IMR-90 (cell line): ENCODE measurements at regions not wholly inside any gene's neighbourhood (a gene's known extent, or its start where the extent isn't known, plus 50 kb on each side); places are given as distances from the start of the nearest gene placed in this dataset.

ENCODE experiments used
- ATAC-seq: fragments of 200-7000 bp; cut with Tn5 transposase; 2 replicates; pipeline ENCODE4 v1.9.1; 2020; ENCODE audit warnings: low read depth, mild to moderate bottlenecking, moderate library complexity
- BruUV-seq: library from RNA; stranded (reverse); fragments of 400-500 nt; replicated peaks from 2 replicates; lab custom pipeline; 2021; lab: Mats Ljungman, UMichigan
- CTCF ChIA-PET: fragments of 300-600 bp; formaldehyde crosslinking; extraction: SDS; loops from one replicate; lab custom pipeline; 2021; ENCODE audit warnings: antibody characterized with exemption; lab: Yijun Ruan, JAX
- POLR2A ChIA-PET: fragments of 300-600 bp; sonication (Branson Sonifier 250); formaldehyde crosslinking; loops from one replicate; lab custom pipeline; 2022; ENCODE audit warnings: antibody characterized with exemption; ENCODE audit not compliant: unreplicated experiment; lab: Charles Lee
- DNase-seq: peaks from one replicate; pipeline ENCODE4 v3.0.0; 2013
- H2AFZ ChIP-seq: replicated peaks from 2 replicates; pipeline ENCODE3; 2013; ENCODE audit warnings: low read length, mild to moderate bottlenecking; ENCODE audit not compliant: poor library complexity
- H2AK5ac ChIP-seq: 2 replicates; pipeline ENCODE4 v1.6.1; 2013; ENCODE audit warnings: low read depth, low read length, inconsistent platforms
- H2AK9ac ChIP-seq: replicated peaks from 2 replicates; pipeline ENCODE3; 2013; ENCODE audit warnings: mild to moderate bottlenecking, low read depth, low read length, moderate library complexity; ENCODE audit not compliant: poor library complexity
- H2BK120ac ChIP-seq: 2 replicates; pipeline ENCODE4 v1.6.1; 2013; ENCODE audit warnings: low read depth, low read length, inconsistent platforms
- H2BK15ac ChIP-seq: 3 replicates; pipeline ENCODE4 v1.6.1; 2013; ENCODE audit warnings: low read depth, low read length, inconsistent platforms
- H2BK20ac ChIP-seq: 2 replicates; pipeline ENCODE4 v1.6.1; 2013; ENCODE audit warnings: low read depth, mild to moderate bottlenecking, inconsistent platforms, low read length, moderate library complexity
- H2BK5ac ChIP-seq: 2 replicates; pipeline ENCODE4 v1.6.1; 2013; ENCODE audit warnings: mild to moderate bottlenecking, low read depth, low read length, inconsistent platforms; ENCODE audit not compliant: poor library complexity, severe bottlenecking
- H3K14ac ChIP-seq: replicated peaks from 2 replicates; pipeline ENCODE4 v1.6.1; 2013; ENCODE audit warnings: low read depth, low read length, inconsistent platforms
- H3K18ac ChIP-seq: 2 replicates; pipeline ENCODE4 v1.6.1; 2013; ENCODE audit warnings: low read depth, low read length, control low read depth
- H3K23ac ChIP-seq: 2 replicates; pipeline ENCODE4 v1.6.1; 2013; ENCODE audit warnings: low read depth, low read length, inconsistent platforms
- H3K27ac ChIP-seq: 2 replicates; pipeline ENCODE4 v1.5.1; 2013; ENCODE audit warnings: mild to moderate bottlenecking, control low read depth, low read length; ENCODE audit not compliant: insufficient read depth
- H3K27me3 ChIP-seq: 2 replicates; pipeline ENCODE4 v1.6.1; 2013; ENCODE audit warnings: low read length; ENCODE audit not compliant: control insufficient read depth, insufficient read depth
- H3K36me3 ChIP-seq: 2 replicates; pipeline ENCODE4 v1.6.1; 2013; ENCODE audit warnings: low read length, mixed read lengths; ENCODE audit not compliant: control insufficient read depth, insufficient read depth
- H3K4ac ChIP-seq: 2 replicates; pipeline ENCODE4 v1.6.1; 2013; ENCODE audit warnings: low read depth, low read length, inconsistent platforms
- H3K4me1 ChIP-seq: 2 replicates; pipeline ENCODE4 v1.6.1; 2013; ENCODE audit warnings: low read length, mixed read lengths; ENCODE audit not compliant: control insufficient read depth, insufficient read depth
- H3K4me2 ChIP-seq: 2 replicates; pipeline ENCODE4 v1.6.1; 2013; ENCODE audit warnings: low read depth, mild to moderate bottlenecking, control low read depth, low read length, moderate library complexity
- H3K4me3 ChIP-seq: 2 replicates; pipeline ENCODE4 v1.5.1; 2013; ENCODE audit warnings: low read depth, mild to moderate bottlenecking, control low read depth, low read length, moderate library complexity; ENCODE audit not compliant: insufficient read depth
- H3K56ac ChIP-seq: 2 replicates; pipeline ENCODE4 v1.6.1; 2013; ENCODE audit warnings: low read length, inconsistent platforms; ENCODE audit not compliant: insufficient read depth; ENCODE audit errors: extremely low read depth
- H3K79me1 ChIP-seq, 2 experiments: 2 replicates each; pipeline ENCODE4 v1.6.1; 2013; ENCODE audit warnings: low read length in 2 of 2, inconsistent platforms in 1 of 2, low read depth in 1 of 2
- H3K9ac ChIP-seq: 2 replicates; pipeline ENCODE4 v1.6.1; 2013; ENCODE audit warnings: low read depth, low read length, control low read depth
- H3K9me1 ChIP-seq: 2 replicates; pipeline ENCODE4 v1.6.1; 2013; ENCODE audit warnings: low read length, inconsistent platforms; ENCODE audit not compliant: insufficient read depth
- H3K9me3 ChIP-seq: 2 replicates; pipeline ENCODE4 v1.6.1; 2013; ENCODE audit warnings: low read length; ENCODE audit not compliant: control insufficient read depth, insufficient read depth
- H4K20me1 ChIP-seq: 2 replicates; pipeline ENCODE4 v1.6.1; 2013; ENCODE audit warnings: low read length, inconsistent platforms; ENCODE audit not compliant: insufficient read depth
- H4K5ac ChIP-seq: 2 replicates; pipeline ENCODE4 v1.6.1; 2013; ENCODE audit warnings: mild to moderate bottlenecking, low read depth, low read length, control low read depth
- H4K8ac ChIP-seq, 2 experiments: 2 replicates each; pipeline ENCODE4 v1.6.1; 2013; ENCODE audit warnings: low read depth in 2 of 2, low read length in 2 of 2, control low read depth in 1 of 2, inconsistent platforms in 1 of 2
- H4K91ac ChIP-seq: 2 replicates; pipeline ENCODE4 v1.6.1; 2013; ENCODE audit warnings: low read depth, low read length, inconsistent platforms; ENCODE audit not compliant: insufficient read depth
- CEBPB ChIP-seq: IDR thresholded peaks from 2 replicates; pipeline ENCODE4 v1.6.1; 2012; ENCODE audit warnings: low read depth, low read length, improper control_type of control experiment
- NFE2L2 ChIP-seq: fragments of 150-350 bp; IDR thresholded peaks from 2 replicates; pipeline ENCODE4 v1.6.1; 2016; ENCODE audit warnings: low read depth, mild to moderate bottlenecking, low read length
- WGBS, 2 experiments: methylation state at CpG; one replicate each; pipeline versions ENCODE4 v1.1.5 to v1.1.7; 2013; ENCODE audit warnings: missing lambda C conversion rate in 2 of 2; ENCODE audit not compliant: insufficient read length in 1 of 2; ENCODE audit errors: extremely low coverage in 2 of 2; 5-methylcytosine and 5-hydroxymethylcytosine counted together
- dilution Hi-C: fragments of 300-500 bp; cut with HindIII; formaldehyde crosslinking; loops from one replicate; pipeline ENCODE4 v1.14.3; 2018; ENCODE audit warnings: low sequenced_read_pairs; ENCODE audit not compliant: unreplicated experiment
- in situ Hi-C: fragments of 300-500 bp; cut with MboI; formaldehyde crosslinking; loops from 3 replicates; pipeline ENCODE4 v1.14.3; 2019; ENCODE audit warnings: low sequenced_read_pairs, inconsistent platforms, mixed read lengths
- intact Hi-C: fragments of 100-400 bp; cut with micrococcal nuclease; formaldehyde crosslinking; loops from 2 replicates; pipeline ENCODE4 v1.10.0; 2022
- TF ChIP-seq, protein P1 (sequence below): conservative IDR thresholded peaks from 2 replicates; pipeline ENCODE4 v1.5.1; 2012; ENCODE audit warnings: mild to moderate bottlenecking, low read depth, low read length, improper control_type of control experiment

DNA sequence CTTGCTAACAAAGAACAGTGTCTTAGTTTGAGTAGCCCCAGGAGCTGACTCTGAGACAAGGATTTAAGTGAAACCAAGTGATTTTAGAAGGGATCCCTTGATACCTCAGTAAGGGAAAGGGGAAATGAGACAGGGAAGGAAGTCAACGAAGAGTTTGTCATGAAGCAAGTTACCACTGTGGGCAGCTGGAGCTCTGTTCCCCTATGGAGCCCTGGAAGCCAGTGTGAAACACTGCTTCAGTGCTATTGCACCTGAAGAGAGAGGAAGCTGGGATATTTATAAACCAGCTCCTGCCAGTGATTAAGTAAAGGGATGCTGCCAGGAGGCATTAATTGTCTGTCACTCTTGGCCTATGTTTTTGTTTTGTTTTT lies 58.9 kb upstream of the WAPL start:
- Histone ChIP-seq H3K27ac (no peak overlapping the region), H4K5ac (no peak overlapping the region), H3K4me3 (no peak overlapping the region), H3K27me3 (peaks cover 4% of the 10 kb centered on the region; the same call in 1 of the 2 replicates), H2BK120ac (no peak overlapping the region), H3K79me1 (no peaks in the 10 kb centered on the region), H3K14ac (no peak overlapping the region), H4K91ac (no peak overlapping the region), H3K23ac (no peak overlapping the region), H3K4me2 (no peak overlapping the region), H4K20me1 (no peaks in the 10 kb centered on the region), H3K9ac (no peak overlapping the region), H4K8ac (no peak overlapping the region), H3K4me1 (no peaks in the 10 kb centered on the region), H3K56ac (no peak overlapping the region), H3K9me3 (no peaks in the 10 kb centered on the region), H2BK15ac (no peak overlapping the region), H2AK9ac (no peak overlapping the region), H3K4ac (no peak overlapping the region), H3K36me3 (no peaks in the 10 kb centered on the region), H2AK5ac (no peak overlapping the region), H2BK20ac (no peak overlapping the region), H3K18ac (no peak overlapping the region), H2BK5ac (no peak overlapping the region), H3K9me1 (no peaks in the 10 kb centered on the region), H2AFZ (no peak overlapping the region)
- dilution Hi-C loops (no loop called here), intact Hi-C loops (no loop called here), in situ Hi-C loops (loop anchor here (25.0 kb wide), 1 partner anchor 393 kb away; no protein-coding TSS in a partner anchor)
- ChIA-PET CTCF (no interaction called here), POLR2A (no interaction called here)
- ATAC-seq (no peak), DNase-seq (no peak)
- no peak for TF ChIP-seq CEBPB
- TF ChIP-seq NFE2L2 = no peak
- TF ChIP-seq, protein P1, sequence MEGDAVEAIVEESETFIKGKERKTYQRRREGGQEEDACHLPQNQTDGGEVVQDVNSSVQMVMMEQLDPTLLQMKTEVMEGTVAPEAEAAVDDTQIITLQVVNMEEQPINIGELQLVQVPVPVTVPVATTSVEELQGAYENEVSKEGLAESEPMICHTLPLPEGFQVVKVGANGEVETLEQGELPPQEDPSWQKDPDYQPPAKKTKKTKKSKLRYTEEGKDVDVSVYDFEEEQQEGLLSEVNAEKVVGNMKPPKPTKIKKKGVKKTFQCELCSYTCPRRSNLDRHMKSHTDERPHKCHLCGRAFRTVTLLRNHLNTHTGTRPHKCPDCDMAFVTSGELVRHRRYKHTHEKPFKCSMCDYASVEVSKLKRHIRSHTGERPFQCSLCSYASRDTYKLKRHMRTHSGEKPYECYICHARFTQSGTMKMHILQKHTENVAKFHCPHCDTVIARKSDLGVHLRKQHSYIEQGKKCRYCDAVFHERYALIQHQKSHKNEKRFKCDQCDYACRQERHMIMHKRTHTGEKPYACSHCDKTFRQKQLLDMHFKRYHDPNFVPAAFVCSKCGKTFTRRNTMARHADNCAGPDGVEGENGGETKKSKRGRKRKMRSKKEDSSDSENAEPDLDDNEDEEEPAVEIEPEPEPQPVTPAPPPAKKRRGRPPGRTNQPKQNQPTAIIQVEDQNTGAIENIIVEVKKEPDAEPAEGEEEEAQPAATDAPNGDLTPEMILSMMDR = no peak
- no CpG with 5 or more reads among the region's 1 CpG for WGBS, 2 experiments
- no TSS peak for BruUV-seq
